NCI-H510A treated with DMSO at 0.1 percent for 48 hours (cell line): ENCODE measurements at regions not wholly inside any gene's neighbourhood (a gene's known extent, or its start where the extent isn't known, plus 50 kb on each side); places are given as distances from the start of the nearest gene placed in this dataset.

Experiments used
- DNase-seq: peaks from one replicate; lab custom pipeline; 2025; lab: John Stamatoyannopoulos, UW

DNA sequence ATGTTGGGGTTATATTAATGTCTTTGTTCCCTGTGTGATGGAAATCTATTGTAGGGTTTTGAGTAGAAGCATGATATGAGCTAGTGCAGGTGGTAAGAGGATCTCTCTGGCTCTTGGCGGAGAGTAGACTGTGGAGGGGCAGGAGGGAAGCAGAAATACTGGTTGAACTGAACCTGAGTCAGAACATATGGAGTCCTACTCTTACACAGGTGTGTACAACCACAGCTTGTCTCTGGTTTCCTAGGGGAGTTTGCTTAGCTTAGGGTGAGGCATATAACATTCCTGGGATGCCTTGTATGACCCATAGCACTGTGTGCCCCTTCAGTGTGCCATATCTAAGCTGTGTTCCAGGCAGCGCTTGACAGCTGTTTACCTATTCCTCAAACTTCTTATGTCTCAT is 97.3 kb upstream of the GCFC2 start:
- DNase-seq = no peak

DNA sequence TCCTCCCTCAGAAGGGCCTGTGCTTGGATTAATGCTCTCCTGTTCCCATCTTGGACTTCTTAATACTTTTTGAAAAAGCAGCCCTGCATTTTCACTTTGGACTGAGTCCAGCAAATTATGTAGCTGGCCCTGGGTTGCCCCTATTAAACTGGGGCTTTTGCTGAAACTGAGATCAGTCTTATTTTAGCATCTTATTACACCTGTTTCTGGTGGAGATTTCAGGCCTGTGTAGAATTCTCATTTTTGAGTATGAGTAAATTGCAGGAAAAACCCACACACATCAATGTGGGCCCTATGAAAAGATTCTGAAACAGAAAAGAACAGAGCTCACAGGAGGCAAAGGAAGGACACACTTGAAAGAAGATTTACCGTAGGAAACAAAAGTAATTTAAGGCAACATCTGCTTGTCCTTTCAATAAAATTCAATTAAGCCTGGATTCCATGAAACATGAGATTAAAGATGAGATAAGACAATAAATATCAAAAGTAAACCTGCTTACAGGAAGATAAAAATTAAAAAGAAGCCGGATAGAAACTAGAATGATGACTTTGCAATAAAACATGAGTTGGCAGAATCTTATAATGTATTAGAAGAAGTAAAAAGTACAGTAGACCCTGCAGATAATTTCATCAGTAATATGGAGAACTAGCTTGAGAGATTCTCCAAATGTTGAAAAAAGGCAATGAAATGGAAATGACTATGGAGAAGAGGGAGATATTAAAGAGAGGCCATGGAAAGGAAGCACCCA is 90.7 kb upstream of the GCFC2 start:
- no peak for DNase-seq

- DNase-seq = no peak
Observed at GRCh38 chr2:75800456-75800855, 89.7 kb upstream of the GCFC2 start.

- DNase-seq = no peak
Observed at GRCh38 chr2:75799859-75800258, 89.1 kb upstream of the GCFC2 start.

- no peak for DNase-seq
Observed at GRCh38 chr2:75798569-75798968, 87.9 kb upstream of the GCFC2 start.

GRCh38 chr2:75792996-75793395 is 82.3 kb upstream of the GCFC2 start:
- no peak for DNase-seq

- no peak for DNase-seq
Observed at GRCh38 chr2:75792146-75792545, 81.4 kb upstream of the GCFC2 start.

DNA sequence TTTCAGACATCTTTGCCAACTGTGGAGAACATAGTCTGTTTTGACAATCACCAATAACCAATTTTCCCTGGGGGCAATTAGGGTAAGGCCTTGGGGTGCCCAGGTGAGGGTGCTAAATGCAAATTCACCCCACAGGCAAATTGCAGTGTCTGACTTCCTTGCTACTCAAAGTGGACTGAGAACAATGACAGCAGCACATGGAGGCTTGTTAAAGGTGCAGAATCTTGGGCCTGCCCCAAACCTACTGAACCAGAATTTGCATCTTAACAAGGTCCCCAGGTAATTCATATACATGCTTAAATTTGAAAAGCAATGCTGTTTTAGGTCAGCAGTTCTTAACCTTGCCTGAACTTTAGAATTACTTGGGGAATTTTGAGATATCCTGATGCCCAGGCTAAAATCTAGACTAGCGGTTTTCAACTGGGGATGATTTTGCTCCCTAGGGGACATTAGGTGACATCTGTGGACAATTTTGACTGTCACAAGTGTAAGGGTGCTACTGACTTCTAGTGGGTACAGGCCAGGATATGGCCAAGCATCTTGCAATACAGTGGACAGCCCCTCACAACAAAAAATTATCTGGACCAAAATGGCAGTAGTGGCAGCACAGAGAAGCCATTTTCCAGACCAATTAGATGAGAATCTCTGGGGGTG is 80.2 kb upstream of the GCFC2 start:
- no peak for DNase-seq

DNA sequence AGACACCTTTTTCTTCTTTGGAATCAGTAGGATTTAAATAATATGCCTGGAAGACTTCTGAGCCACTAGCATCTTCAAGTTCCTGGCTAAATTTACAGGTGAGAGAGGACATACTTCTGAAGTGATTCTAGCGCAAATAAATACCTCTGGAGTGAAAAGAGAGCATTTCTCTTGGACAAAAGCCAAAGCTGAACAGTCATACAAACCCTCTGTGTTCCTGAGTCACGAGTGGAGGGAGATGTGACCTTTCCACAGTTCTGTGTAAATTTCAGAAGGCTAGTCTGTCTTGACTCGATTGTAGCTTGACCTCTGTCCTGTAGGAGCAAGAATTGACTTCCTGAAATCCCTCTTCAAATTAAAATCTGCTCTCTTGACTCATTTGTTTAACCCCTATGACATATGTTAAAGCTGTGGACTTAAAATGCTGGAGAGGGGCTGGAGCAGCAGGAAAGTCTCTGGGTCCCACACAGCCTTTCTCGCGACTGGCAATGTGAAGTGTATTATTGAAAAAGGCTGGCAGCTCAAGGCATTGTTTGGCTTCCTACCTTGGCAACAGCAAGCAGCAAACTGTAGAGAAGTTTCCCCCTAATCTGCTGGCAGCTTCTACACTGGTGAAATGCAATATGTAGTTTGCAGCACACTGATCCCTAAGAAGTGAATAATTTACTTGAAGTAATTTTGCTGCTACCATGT is 79.6 kb upstream of the GCFC2 start:
- no peak for DNase-seq

DNA sequence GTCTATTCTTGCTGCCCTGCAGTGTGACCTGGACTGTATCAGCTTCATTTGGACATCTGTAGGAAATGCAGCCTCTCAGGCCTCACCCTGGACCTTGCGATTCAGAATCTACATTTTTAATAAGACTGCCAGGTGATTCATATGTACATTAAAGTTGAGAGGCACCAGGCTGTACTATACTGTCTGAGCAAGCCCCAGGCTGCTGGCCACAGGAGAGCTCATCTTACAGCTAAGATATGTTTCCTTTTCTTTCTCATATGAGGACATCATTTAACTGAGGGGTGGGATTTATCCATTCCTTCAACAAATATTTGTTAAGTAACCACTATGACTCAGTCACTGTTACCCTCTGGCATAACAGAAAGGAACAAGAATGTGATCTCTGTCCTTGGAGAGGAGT is 78.2 kb upstream of the GCFC2 start:
- DNase-seq = no peak

- DNase-seq = peak; percentile 52
Observed at GRCh38 chr2:75788154-75788553, 77.4 kb upstream of the GCFC2 start.

DNA sequence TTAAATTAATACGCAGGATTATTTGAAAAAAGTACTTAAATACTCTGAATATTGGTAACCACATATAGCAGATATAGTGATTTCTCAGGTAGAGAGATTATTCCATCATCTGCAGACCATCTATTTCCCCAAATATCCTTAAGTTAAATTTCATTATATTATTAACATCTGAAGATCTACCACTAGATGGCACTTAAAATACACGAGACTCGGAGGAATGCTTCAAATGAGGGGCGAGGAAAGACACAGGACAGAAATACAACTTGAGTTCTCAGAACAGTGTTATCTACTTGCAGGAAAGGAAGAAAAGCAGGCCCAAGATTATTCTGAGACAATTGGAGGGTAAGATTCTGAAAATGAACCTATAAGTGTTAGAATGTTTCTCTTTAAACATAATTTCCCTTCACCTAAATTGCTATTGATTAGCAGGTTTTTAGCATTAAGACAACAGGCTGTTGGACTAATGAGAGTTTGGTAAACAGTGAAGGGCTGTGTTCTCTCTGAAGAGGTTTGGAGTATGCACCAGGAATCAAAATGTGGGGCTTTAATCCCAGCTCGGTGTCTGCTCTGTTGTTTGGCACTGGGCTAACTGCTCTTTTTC is 76.9 kb upstream of the GCFC2 start:
- peak; percentile 60 for DNase-seq

DNA sequence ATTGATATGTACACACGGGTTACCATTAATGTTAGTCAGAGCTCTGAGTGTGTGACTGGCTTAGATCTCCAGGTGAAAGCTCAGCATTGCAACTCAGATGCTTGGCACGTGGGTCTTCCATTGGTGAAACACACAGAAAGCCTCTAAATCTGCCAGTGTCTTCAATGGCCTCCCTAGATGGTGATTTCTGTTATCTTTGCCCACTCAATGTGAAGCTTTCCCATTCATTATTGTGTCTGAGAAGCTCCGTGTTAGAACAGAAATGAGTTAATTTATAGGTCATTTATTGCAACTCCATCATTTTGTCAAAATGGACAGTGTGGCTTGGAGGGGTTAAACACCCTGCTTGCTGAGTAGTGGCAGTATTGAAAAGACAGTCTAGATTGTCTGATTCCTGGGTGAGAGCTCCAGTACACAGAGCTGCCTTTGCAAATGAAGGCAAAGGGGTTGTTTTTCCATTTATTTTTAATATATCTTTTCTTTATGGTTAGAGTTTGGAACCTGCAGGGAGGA is 64.7 kb upstream of the GCFC2 start:
- DNase-seq = no peak

DNA sequence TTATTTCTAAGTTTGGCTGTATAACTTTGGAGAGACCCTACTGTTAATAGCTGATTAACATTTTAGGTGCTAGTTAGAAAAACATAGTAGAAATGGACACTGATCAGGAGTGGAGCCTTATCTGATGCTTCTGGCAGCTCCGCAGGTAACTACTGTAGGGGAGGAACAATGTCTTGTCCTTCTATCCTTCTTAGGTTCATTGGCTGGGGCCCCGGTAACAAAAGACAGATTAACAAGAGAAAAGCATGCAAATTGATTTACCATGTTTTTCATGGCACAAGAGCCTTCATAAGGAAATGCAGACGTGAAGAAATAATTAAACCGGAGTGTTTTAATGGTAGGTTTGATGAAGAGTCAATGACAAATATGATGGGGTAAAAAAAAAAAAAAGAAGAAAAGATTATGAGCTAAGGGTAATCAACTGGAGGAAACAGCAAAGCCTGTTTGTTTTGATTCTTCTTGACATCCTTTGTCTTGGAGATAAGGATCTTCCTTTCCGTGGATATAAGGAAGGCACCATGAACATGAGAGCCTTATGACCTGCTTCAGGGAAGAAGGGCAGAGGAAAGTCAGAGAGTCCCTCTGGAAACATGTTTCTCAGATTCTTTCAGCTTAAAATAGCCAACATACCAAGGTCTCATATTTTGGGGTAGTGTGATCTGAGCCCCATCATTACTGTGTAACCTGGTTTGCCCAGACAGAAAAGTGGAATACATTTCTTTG is 62.4 kb upstream of the GCFC2 start:
- DNase-seq = no peak

GRCh38 chr2:75765798-75766197 is 55.1 kb upstream of the GCFC2 start:
- DNase-seq = no peak

DNA sequence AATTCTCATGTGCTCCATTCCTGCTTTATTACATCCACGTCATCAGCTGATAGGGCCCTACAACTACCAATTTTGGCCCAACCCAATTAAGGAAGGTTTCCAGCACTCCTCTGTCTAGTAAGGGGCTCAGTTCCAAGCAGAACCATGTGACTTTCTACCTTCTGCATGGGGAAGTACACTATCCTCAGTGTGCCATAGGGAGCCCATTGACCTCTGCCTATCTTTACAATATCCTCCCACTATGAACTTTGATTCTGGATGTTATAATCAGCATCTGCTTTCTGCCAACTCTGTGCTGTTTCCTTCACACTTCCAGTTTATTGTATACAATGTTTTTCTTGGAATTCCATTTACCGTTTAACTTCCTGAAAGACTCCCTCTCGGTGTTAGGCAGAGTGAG is 53.9 kb upstream of the GCFC2 start:
- no peak for DNase-seq
